Stimulated activated effector memory CD8-positive, alpha-beta T cell treated with anti-CD3 and anti-CD28 coated beads, Interleukin-12 subunit alpha, Interleukin-12 subunit beta, amount 100 ng/mL, for 72 hours (primary cell): ENCODE measurements at regions not wholly inside any gene's neighbourhood (a gene's known extent, or its start where the extent isn't known, plus 50 kb on each side); places are given as distances from the start of the nearest gene placed in this dataset.
"Not testable (repeated sequence)": the region's sequence is repeated elsewhere in the genome, so short reads cannot be mapped to it uniquely, and the experiment has no call there.

ENCODE experiments used
- ATAC-seq: fragments of 150-1000 bp; cut with Tn5 transposase; 2 replicates; pipeline ENCODE4 v1.10.0; 2021
- DNase-seq, 2 donors: peaks; one replicate each; pipeline ENCODE4 v3.0.0; 2021 to 2022; ENCODE audit warnings: low spot score in 2 of 2
- H3K27ac Mint-ChIP-seq: one replicate; pipeline ENCODE4 v1.8.0; 2022; ENCODE audit warnings: mild to moderate bottlenecking, mixed read lengths
- H3K36me3 Mint-ChIP-seq: one replicate; pipeline ENCODE4 v1.8.0; 2022; ENCODE audit warnings: mild to moderate bottlenecking, mixed read lengths
- H3K4me1 Mint-ChIP-seq: one replicate; pipeline ENCODE4 v1.8.0; 2022; ENCODE audit warnings: mixed read lengths
- H3K4me3 Mint-ChIP-seq: one replicate; pipeline ENCODE4 v1.8.0; 2022; ENCODE audit warnings: mild to moderate bottlenecking, mixed read lengths
- H3K9me3 Mint-ChIP-seq: one replicate; pipeline ENCODE4 v1.8.0; 2022; ENCODE audit warnings: mixed read lengths

DNA sequence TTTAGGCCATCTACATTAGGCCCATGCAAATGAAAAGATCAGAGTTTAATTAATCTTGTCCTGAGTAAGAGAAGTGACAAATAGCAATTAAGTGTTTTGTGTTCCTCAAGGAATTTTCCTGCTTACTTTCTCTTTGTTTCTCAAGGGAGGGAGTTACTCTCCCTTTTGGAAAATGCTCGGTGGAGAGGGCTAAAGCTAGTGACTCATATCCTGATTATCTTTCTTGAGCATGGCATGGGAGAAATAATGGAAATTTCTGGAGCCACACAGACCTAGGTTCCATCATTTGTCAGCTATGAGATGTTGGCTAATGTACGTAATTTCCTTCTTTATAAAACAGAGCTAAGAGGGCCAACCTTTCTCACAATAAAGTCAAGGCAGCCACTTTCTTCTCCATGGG lies 177.1 kb downstream of the ETAA1 start:
- H3K36me3 Mint-ChIP-seq: no peaks in the 10 kb centered on the region
- ATAC-seq (no peak), DNase-seq (no peak)
- H3K9me3 Mint-ChIP-seq: peaks cover 2% of the 10 kb centered on the region
- H3K4me1 Mint-ChIP-seq: no peaks in the 10 kb centered on the region
- no peak overlapping the region for H3K27ac Mint-ChIP-seq
- H3K4me3 Mint-ChIP-seq: no peak overlapping the region

- Mint-ChIP-seq H3K9me3 (no peaks in the 10 kb centered on the region), H3K36me3 (no peaks in the 10 kb centered on the region), H3K27ac (no peak overlapping the region), H3K4me1 (no peaks in the 10 kb centered on the region), H3K4me3 (no peak overlapping the region)
- ATAC-seq (no peak), DNase-seq (no peak)
Measured at GRCh38 chr2:67576226-67576625, 179.1 kb downstream of the ETAA1 start.

GRCh38 chr2:67576991-67577390 lies 179.9 kb downstream of the ETAA1 start:
- no peak for DNase-seq
- Mint-ChIP-seq H3K27ac (no peak overlapping the region), H3K9me3 (peaks cover 4% of the 10 kb centered on the region), H3K36me3 (no peaks in the 10 kb centered on the region), H3K4me1 (no peaks in the 10 kb centered on the region), H3K4me3 (no peak overlapping the region)
- no peak for ATAC-seq

DNA sequence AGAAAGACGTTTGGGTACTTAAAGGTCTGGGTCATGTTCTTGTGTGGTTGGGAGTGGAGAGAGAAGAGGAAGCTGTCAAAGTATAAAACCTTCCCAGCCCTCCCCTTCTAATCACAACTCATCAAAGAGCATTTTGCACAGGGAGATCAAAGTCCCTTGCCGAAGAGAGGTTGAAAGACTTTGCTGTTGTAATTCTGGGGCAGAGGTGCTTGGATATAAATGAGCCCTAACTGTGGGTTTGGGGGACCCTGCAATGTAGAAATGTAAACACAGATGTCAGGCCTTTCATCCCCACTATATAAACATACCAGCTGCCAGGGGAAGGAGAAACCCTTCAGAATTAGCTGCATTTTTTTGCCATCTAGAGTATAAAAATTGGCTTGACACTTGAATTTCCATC lies 182.1 kb downstream of the ETAA1 start:
- Mint-ChIP-seq H3K27ac (no peak overlapping the region), H3K4me1 (no peaks in the 10 kb centered on the region), H3K9me3 (peaks cover 5% of the 10 kb centered on the region), H3K4me3 (no peak overlapping the region), H3K36me3 (no peaks in the 10 kb centered on the region)
- ATAC-seq (no peak), DNase-seq (no peak)

GRCh38 chr2:67579806-67580205 lies 182.7 kb downstream of the ETAA1 start:
- DNase-seq: no peak
- Mint-ChIP-seq H3K27ac (no peak overlapping the region), H3K9me3 (peaks cover 9% of the 10 kb centered on the region), H3K36me3 (no peaks in the 10 kb centered on the region), H3K4me1 (no peaks in the 10 kb centered on the region), H3K4me3 (no peak overlapping the region)
- no peak for ATAC-seq

- no peaks in the 10 kb centered on the region for H3K36me3 Mint-ChIP-seq
Measured at GRCh38 chr2:67581751-67582150, 184.6 kb downstream of the ETAA1 start.

GRCh38 chr2:67583185-67583584 lies 186.1 kb downstream of the ETAA1 start:
- H3K36me3 Mint-ChIP-seq: no peaks in the 10 kb centered on the region
- no peak for DNase-seq
- peaks cover 20% of the 10 kb centered on the region for H3K9me3 Mint-ChIP-seq
- H3K27ac Mint-ChIP-seq: no peak overlapping the region
- H3K4me3 Mint-ChIP-seq: no peak overlapping the region
- H3K4me1 Mint-ChIP-seq: no peaks in the 10 kb centered on the region
- ATAC-seq: no peak

More at GRCh38 chr2:67581751-67582150, 184.6 kb downstream of the ETAA1 start:
- H3K4me1 Mint-ChIP-seq: no peaks in the 10 kb centered on the region
- no peak overlapping the region for H3K4me3 Mint-ChIP-seq
- peaks cover 20% of the 10 kb centered on the region for H3K9me3 Mint-ChIP-seq
- H3K27ac Mint-ChIP-seq: no peak overlapping the region
- DNase-seq: no peak
- no peak for ATAC-seq

- no peak overlapping the region for H3K27ac Mint-ChIP-seq
- no peak for ATAC-seq
- DNase-seq: no peak
- peaks cover 20% of the 10 kb centered on the region for H3K9me3 Mint-ChIP-seq
- no peaks in the 10 kb centered on the region for H3K4me1 Mint-ChIP-seq
- no peak overlapping the region for H3K4me3 Mint-ChIP-seq
- H3K36me3 Mint-ChIP-seq: no peaks in the 10 kb centered on the region
Measured at GRCh38 chr2:67585400-67585799, 188.3 kb downstream of the ETAA1 start.

DNA sequence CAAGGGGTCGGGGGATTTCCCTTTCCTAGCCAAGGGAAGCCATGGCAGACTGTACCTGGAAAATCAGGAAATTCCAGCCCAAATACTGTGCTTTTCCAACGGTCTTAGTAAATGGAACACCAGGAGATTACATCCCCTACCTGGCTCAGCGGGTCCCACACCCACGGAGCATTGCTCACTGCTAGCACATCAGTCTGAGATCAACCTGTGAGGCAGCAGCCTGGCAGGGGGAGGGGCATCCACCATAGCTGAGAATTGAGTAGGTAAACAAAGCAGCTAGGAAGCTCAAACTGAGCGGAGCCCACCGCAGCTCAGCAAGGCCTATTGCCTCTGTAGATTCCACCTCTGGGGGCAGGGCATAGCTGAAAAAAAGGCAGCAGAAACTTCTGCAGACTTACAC lies 192.0 kb downstream of the ETAA1 start:
- DNase-seq, ATAC-seq, H3K36me3 Mint-ChIP-seq, H3K27ac Mint-ChIP-seq, H3K4me3 Mint-ChIP-seq, H3K4me1 Mint-ChIP-seq: not testable (repeated sequence)
- peaks cover 20% of the 10 kb centered on the region for H3K9me3 Mint-ChIP-seq

DNA sequence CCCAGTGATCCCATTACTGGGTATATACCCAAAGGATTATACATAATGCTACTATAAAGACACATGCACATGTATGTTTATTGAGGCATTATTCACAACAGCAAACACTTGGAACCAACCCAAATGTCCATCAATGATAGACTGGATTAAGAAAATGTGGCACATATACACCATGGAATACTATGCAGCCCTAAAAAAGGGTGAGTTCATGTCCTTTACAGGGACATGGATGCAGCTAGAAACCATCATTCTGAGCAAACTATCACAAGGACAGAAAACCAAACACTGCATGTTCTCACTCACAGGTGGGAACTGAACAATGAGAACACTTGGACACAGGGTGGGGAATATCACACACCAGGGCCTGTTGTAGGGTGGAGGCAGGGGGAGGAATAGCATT lies 197.4 kb downstream of the ETAA1 start:
- not testable (repeated sequence) for H3K4me3 Mint-ChIP-seq, H3K27ac Mint-ChIP-seq, H3K4me1 Mint-ChIP-seq, H3K36me3 Mint-ChIP-seq, DNase-seq, ATAC-seq
- peaks cover 12% of the 10 kb centered on the region for H3K9me3 Mint-ChIP-seq

DNA sequence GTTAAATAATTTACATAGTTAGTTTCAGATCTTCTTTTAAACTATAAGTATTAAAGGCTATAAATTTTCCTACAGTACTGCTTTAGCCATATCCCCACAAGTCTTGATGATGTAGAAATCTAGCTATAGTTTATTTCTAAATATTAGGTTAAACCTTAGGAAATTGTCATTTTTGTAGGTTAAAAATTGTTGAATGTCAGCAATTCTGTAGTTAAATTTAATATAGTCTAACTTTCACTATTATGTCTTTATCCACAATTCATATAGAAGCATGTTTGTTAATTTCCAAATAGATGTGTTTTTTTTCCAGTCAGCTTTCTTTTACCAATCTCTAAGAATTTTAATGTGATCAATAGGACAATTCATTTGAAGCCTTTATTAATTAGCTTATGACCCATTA lies 199.7 kb downstream of the ETAA1 start:
- Mint-ChIP-seq H3K9me3 (peaks cover 8% of the 10 kb centered on the region), H3K4me1 (no peaks in the 10 kb centered on the region), H3K4me3 (no peak overlapping the region), H3K36me3 (no peaks in the 10 kb centered on the region), H3K27ac (no peak overlapping the region)
- DNase-seq (no peak), ATAC-seq (no peak)

DNA sequence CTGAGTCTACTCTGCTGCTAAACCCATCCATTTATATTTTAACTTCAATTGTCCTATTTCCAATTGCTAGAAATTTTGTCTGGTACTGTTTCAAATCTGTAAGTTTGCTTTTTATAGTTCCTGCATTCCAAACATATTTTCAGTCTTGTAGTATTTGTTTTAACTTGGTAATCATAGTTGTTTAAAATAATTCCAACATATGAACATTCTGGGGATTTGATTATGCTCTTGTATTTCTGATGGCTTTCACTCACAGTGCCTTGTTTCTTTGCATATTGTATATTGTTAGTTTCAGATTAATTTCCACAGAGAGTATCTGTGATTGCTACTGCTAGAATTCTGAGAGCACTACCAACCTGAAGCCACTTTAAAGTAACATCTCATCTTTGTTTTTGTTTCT lies 202.4 kb downstream of the ETAA1 start:
- ATAC-seq (no peak), DNase-seq (no peak)
- H3K9me3 Mint-ChIP-seq: peaks cover 10% of the 10 kb centered on the region
- H3K36me3 Mint-ChIP-seq: no peaks in the 10 kb centered on the region
- H3K27ac Mint-ChIP-seq: no peak overlapping the region
- no peak overlapping the region for H3K4me3 Mint-ChIP-seq
- H3K4me1 Mint-ChIP-seq: no peaks in the 10 kb centered on the region

- DNase-seq: no peak
- Mint-ChIP-seq H3K27ac (no peak overlapping the region), H3K4me3 (no peak overlapping the region), H3K9me3 (peaks cover 10% of the 10 kb centered on the region), H3K36me3 (no peaks in the 10 kb centered on the region), H3K4me1 (no peaks in the 10 kb centered on the region)
- no peak for ATAC-seq
Measured at GRCh38 chr2:67600222-67600871, 203.2 kb downstream of the ETAA1 start.

DNA sequence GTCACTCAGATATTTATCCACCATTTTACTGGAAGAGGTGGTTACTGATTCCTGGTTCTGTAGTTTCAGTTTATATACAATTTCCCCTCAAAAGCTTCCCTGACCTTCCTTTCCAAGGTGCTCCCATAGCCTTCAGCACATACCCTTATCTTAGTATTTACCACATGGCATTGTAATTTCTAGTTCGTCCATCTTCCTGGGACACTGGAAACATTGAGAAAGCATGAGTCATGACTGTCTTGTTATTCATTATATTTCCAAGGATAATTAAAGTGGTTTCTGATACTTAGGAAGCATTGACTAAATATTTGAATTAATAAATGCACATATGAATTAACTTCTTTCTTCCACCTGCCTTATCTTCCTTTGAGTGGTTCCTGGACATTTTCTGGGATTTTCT lies 203.8 kb downstream of the ETAA1 start:
- Mint-ChIP-seq H3K4me3 (no peak overlapping the region), H3K36me3 (no peaks in the 10 kb centered on the region), H3K9me3 (peaks cover 6% of the 10 kb centered on the region), H3K4me1 (no peaks in the 10 kb centered on the region), H3K27ac (no peak overlapping the region)
- DNase-seq (no peak), ATAC-seq (no peak)

GRCh38 chr2:67604360-67604759 lies 207.2 kb downstream of the ETAA1 start:
- Mint-ChIP-seq H3K27ac (no peak overlapping the region), H3K4me3 (no peak overlapping the region), H3K36me3 (no peaks in the 10 kb centered on the region), H3K9me3 (peaks cover 3% of the 10 kb centered on the region), H3K4me1 (no peaks in the 10 kb centered on the region)
- no peak for DNase-seq
- no peak for ATAC-seq

DNA sequence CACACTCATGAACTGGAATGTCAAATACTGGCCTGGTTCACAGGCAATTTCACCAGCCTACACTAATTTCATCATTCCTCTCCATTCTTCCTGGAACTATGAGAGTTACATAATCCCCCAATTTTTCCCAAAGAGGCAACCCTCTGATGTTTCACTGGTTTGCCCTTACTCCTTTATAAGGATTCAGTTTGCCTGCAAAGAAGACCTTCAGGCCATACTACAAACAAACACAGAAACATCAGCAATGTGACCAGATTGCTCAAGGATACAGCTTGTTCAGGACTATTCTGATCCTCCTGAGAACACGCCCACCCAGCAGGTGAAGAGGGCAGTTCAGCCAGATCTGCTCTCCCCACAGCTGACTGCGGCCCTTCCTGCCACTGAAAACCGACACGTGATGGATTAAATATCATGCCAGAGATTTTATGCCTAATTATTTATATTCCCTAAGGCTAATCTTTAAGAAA lies 215.5 kb downstream of the ETAA1 start:
- Mint-ChIP-seq H3K9me3 (no peaks in the 10 kb centered on the region), H3K4me1 (no peaks in the 10 kb centered on the region), H3K36me3 (no peaks in the 10 kb centered on the region), H3K27ac (no peak overlapping the region), H3K4me3 (no peak overlapping the region)
- no peak for DNase-seq
- ATAC-seq: no peak

- no peak overlapping the region for H3K4me3 Mint-ChIP-seq
- DNase-seq: no peak
- H3K4me1 Mint-ChIP-seq: no peaks in the 10 kb centered on the region
- no peak overlapping the region for H3K27ac Mint-ChIP-seq
- no peaks in the 10 kb centered on the region for H3K36me3 Mint-ChIP-seq
- no peaks in the 10 kb centered on the region for H3K9me3 Mint-ChIP-seq
- ATAC-seq: no peak
Measured at GRCh38 chr2:67613227-67613626, 216.1 kb downstream of the ETAA1 start.
